Nephron (organoid): ENCODE measurements at regions not wholly inside any gene's neighbourhood (a gene's known extent, or its start where the extent isn't known, plus 50 kb on each side); places are given as distances from the start of the nearest gene placed in this dataset.

Experiments used
- H3K27ac Mint-ChIP-seq, 3 experiments: 2 replicates each; pipeline ENCODE4 v1.8.0; 2020; ENCODE audit warnings: mixed read lengths in 3 of 3, mild to moderate bottlenecking in 2 of 3, moderate library complexity in 1 of 3
- H3K27me3 Mint-ChIP-seq: 2 replicates; pipeline ENCODE4 v1.8.0; 2021; ENCODE audit warnings: low read depth, mild to moderate bottlenecking, moderate library complexity, mixed read lengths
- H3K36me3 Mint-ChIP-seq: 2 replicates; pipeline ENCODE4 v1.8.0; 2020; ENCODE audit warnings: low read depth, mixed read lengths
- H3K4me1 Mint-ChIP-seq: 2 replicates; pipeline ENCODE4 v1.8.0; 2020; ENCODE audit warnings: mixed read lengths
- H3K4me3 Mint-ChIP-seq, 3 experiments: 2 replicates each; pipeline ENCODE4 v1.8.0; 2020; ENCODE audit warnings: mild to moderate bottlenecking in 3 of 3, mixed read lengths in 3 of 3, moderate library complexity in 2 of 3
- H3K9me3 Mint-ChIP-seq: 2 replicates; pipeline ENCODE4 v1.8.0; 2020; ENCODE audit warnings: mixed read lengths
- CTCF ChIP-seq, 3 experiments: fragments of 200-600 bp; sonication (generic); IDR thresholded peaks; one replicate each; pipeline ENCODE4 v1.5.0; 2021; ENCODE audit warnings: antibody characterized with exemption in 3 of 3; ENCODE audit not compliant: unreplicated experiment in 3 of 3

GRCh38 chr2:133680343-133681049 is 112.2 kb upstream of the NCKAP5 start:
- no peak overlapping the region for H3K4me3 Mint-ChIP-seq
- H3K36me3 Mint-ChIP-seq: no peaks in the 10 kb centered on the region
- peaks cover 8% of the 10 kb centered on the region for H3K27me3 Mint-ChIP-seq
- peaks cover 63% of the 10 kb centered on the region for H3K4me1 Mint-ChIP-seq
- peak overlapping the region in 2 of 3 experiments; percentile 11 to 26 for H3K27ac Mint-ChIP-seq
- no peak for TF ChIP-seq CTCF (IDR thresholded peaks at IDR 0.05; ENCODE audit: unreplicated experiment in 3 of 3)
- H3K9me3 Mint-ChIP-seq: no peaks in the 10 kb centered on the region

- Mint-ChIP-seq H3K4me1 (peaks cover 50% of the 10 kb centered on the region), H3K4me3 (no peak overlapping the region), H3K9me3 (no peaks in the 10 kb centered on the region), H3K27ac (peak overlapping the region in 1 of 3 experiments; percentile 60), H3K27me3 (peaks cover 8% of the 10 kb centered on the region), H3K36me3 (no peaks in the 10 kb centered on the region)
- TF ChIP-seq CTCF (IDR thresholded peaks at IDR 0.05; ENCODE audit: unreplicated experiment in 3 of 3): no peak
These were observed 114.1 kb upstream of the NCKAP5 start for GRCh38 chr2:133682347-133682746.

- Mint-ChIP-seq H3K9me3 (no peaks in the 10 kb centered on the region), H3K27ac (peak overlapping the region in 1 of 3 experiments; percentile 60), H3K36me3 (no peaks in the 10 kb centered on the region), H3K4me3 (no peak overlapping the region), H3K27me3 (peaks cover 8% of the 10 kb centered on the region), H3K4me1 (peaks cover 49% of the 10 kb centered on the region)
- TF ChIP-seq CTCF (IDR thresholded peaks at IDR 0.05; ENCODE audit: unreplicated experiment in 3 of 3): no peak
These were observed 114.6 kb upstream of the NCKAP5 start for GRCh38 chr2:133682906-133683305.

GRCh38 chr2:133685636-133686215 is 117.5 kb upstream of the NCKAP5 start:
- TF ChIP-seq CTCF (IDR thresholded peaks at IDR 0.05; ENCODE audit: unreplicated experiment in 3 of 3): no peak
- H3K4me1 Mint-ChIP-seq: peaks cover 33% of the 10 kb centered on the region
- H3K36me3 Mint-ChIP-seq: no peaks in the 10 kb centered on the region

GRCh38 chr2:133690780-133691179 is 122.5 kb upstream of the NCKAP5 start:
- no peaks in the 10 kb centered on the region for H3K36me3 Mint-ChIP-seq
- H3K27ac Mint-ChIP-seq: peak overlapping the region in 1 of 3 experiments; percentile 24
- peaks cover 10% of the 10 kb centered on the region for H3K4me1 Mint-ChIP-seq
- peaks cover 9% of the 10 kb centered on the region for H3K9me3 Mint-ChIP-seq
- no peaks in the 10 kb centered on the region for H3K27me3 Mint-ChIP-seq
- TF ChIP-seq CTCF (IDR thresholded peaks at IDR 0.05; ENCODE audit: unreplicated experiment in 3 of 3): no peak
- H3K4me3 Mint-ChIP-seq: no peak overlapping the region

More at GRCh38 chr2:133685636-133686215, 117.5 kb upstream of the NCKAP5 start:
- peak overlapping the region in 2 of 3 experiments; percentile 28 to 75 for H3K27ac Mint-ChIP-seq
- H3K9me3 Mint-ChIP-seq: no peaks in the 10 kb centered on the region
- H3K27me3 Mint-ChIP-seq: no peaks in the 10 kb centered on the region
- H3K4me3 Mint-ChIP-seq: no peak overlapping the region

GRCh38 chr2:133691336-133691735 is 123.1 kb upstream of the NCKAP5 start:
- no peaks in the 10 kb centered on the region for H3K36me3 Mint-ChIP-seq
- no peak overlapping the region for H3K4me3 Mint-ChIP-seq
- H3K9me3 Mint-ChIP-seq: peaks cover 9% of the 10 kb centered on the region
- TF ChIP-seq CTCF (IDR thresholded peaks at IDR 0.05; ENCODE audit: unreplicated experiment in 3 of 3): no peak
- H3K27me3 Mint-ChIP-seq: no peaks in the 10 kb centered on the region
- peaks cover 7% of the 10 kb centered on the region for H3K4me1 Mint-ChIP-seq
- H3K27ac Mint-ChIP-seq: no peak overlapping the region
